CD4-positive, alpha-beta T cell treated with Interleukin-1 beta for 1 hour (primary cell): ENCODE measurements at regions not wholly inside any gene's neighbourhood (a gene's known extent, or its start where the extent isn't known, plus 50 kb on each side); places are given as distances from the start of the nearest gene placed in this dataset.
"Not testable (repeated sequence)": the region's sequence is repeated elsewhere in the genome, so short reads cannot be mapped to it uniquely, and the experiment has no call there.

ENCODE experiments used
- DNase-seq, 2 donors: peaks; one replicate each; pipeline ENCODE4 v3.0.0-alpha.2; 2020 to 2022

GRCh38 chr5:99878830-99879229, 656.3 kb upstream of the FAM174A start:
- no peak for DNase-seq

- no peak for DNase-seq
Observed at GRCh38 chr5:99866740-99867139, 668.4 kb upstream of the FAM174A start.

- no peak for DNase-seq
Observed at GRCh38 chr5:99865159-99865558, 670.0 kb upstream of the FAM174A start.

GRCh38 chr5:99835791-99836190, 699.4 kb upstream of the FAM174A start:
- DNase-seq: no peak

- DNase-seq: no peak
Observed at GRCh38 chr5:99827136-99827535, 708.0 kb upstream of the FAM174A start.

GRCh38 chr5:99817796-99818195, 717.4 kb upstream of the FAM174A start:
- no peak for DNase-seq

- DNase-seq: no peak
Observed at GRCh38 chr5:99814321-99815063, 720.7 kb upstream of the FAM174A start.

GRCh38 chr5:99808657-99809230, 726.4 kb upstream of the FAM174A start:
- no peak for DNase-seq

GRCh38 chr5:99807346-99807745, 727.8 kb upstream of the FAM174A start:
- DNase-seq: no peak

GRCh38 chr5:99795031-99795430, 740.1 kb upstream of the FAM174A start:
- DNase-seq: no peak

- DNase-seq: no peak
Observed at GRCh38 chr5:99788482-99788881, 746.7 kb upstream of the FAM174A start.

- DNase-seq: no peak
Observed at GRCh38 chr5:99775189-99775588, 760.0 kb upstream of the FAM174A start.

GRCh38 chr5:99773290-99773689, 761.9 kb upstream of the FAM174A start:
- DNase-seq: no peak

- DNase-seq: no peak
Observed at GRCh38 chr5:99771296-99771695, 763.9 kb upstream of the FAM174A start.

- DNase-seq: no peak
Observed at GRCh38 chr5:99765011-99765410, 770.2 kb upstream of the FAM174A start.

GRCh38 chr5:99763021-99763774, 772.0 kb upstream of the FAM174A start:
- DNase-seq: no peak

- no peak for DNase-seq
Observed at GRCh38 chr5:99747342-99747741, 787.8 kb upstream of the FAM174A start.

GRCh38 chr5:99733146-99733545, 802.0 kb upstream of the FAM174A start:
- not testable (repeated sequence) for DNase-seq

- DNase-seq: not testable (repeated sequence)
Observed at GRCh38 chr5:99730653-99731052, 801.8 kb upstream of the CHD1 start.

- no peak for DNase-seq
Observed at GRCh38 chr5:99724732-99725290, 796.0 kb upstream of the CHD1 start.

- no peak for DNase-seq
Observed at GRCh38 chr5:99721506-99721905, 792.7 kb upstream of the CHD1 start.

GRCh38 chr5:99715921-99716320, 787.1 kb upstream of the CHD1 start:
- DNase-seq: no peak

- no peak for DNase-seq
Observed at GRCh38 chr5:99706160-99706559, 777.4 kb upstream of the CHD1 start.

- no peak for DNase-seq
Observed at GRCh38 chr5:99702565-99702964, 773.8 kb upstream of the CHD1 start.
